Astrocyte (in vitro differentiated cells and primary cell): ENCODE measurements at regions not wholly inside any gene's neighbourhood (a gene's known extent, or its start where the extent isn't known, plus 50 kb on each side); places are given as distances from the start of the nearest gene placed in this dataset.

Experiments used
- EZH2 ChIP-seq: IDR thresholded peaks from 2 replicates; pipeline ENCODE4 v1.6.1; 2012; ENCODE audit warnings: mild to moderate bottlenecking, low read length, inconsistent platforms; ENCODE audit not compliant: insufficient read depth
- TF ChIP-seq, protein P1 (sequence below): IDR thresholded peaks from 2 replicates; pipeline ENCODE4 v1.5.1; 2011; ENCODE audit warnings: low read depth, mild to moderate bottlenecking, inconsistent platforms, low read length, moderate library complexity; ENCODE audit not compliant: insufficient read depth

GRCh38 chr5:17734011-17734410 is 99.8 kb downstream of the TAF11L14 start:
- no peak for TF ChIP-seq EZH2
- TF ChIP-seq, protein P1, sequence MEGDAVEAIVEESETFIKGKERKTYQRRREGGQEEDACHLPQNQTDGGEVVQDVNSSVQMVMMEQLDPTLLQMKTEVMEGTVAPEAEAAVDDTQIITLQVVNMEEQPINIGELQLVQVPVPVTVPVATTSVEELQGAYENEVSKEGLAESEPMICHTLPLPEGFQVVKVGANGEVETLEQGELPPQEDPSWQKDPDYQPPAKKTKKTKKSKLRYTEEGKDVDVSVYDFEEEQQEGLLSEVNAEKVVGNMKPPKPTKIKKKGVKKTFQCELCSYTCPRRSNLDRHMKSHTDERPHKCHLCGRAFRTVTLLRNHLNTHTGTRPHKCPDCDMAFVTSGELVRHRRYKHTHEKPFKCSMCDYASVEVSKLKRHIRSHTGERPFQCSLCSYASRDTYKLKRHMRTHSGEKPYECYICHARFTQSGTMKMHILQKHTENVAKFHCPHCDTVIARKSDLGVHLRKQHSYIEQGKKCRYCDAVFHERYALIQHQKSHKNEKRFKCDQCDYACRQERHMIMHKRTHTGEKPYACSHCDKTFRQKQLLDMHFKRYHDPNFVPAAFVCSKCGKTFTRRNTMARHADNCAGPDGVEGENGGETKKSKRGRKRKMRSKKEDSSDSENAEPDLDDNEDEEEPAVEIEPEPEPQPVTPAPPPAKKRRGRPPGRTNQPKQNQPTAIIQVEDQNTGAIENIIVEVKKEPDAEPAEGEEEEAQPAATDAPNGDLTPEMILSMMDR, result no peak
